ENCODE measurements at regions not wholly inside any gene's neighbourhood (a gene's known extent, or its start where the extent isn't known, plus 50 kb on each side); places are given as distances from the start of the nearest gene placed in this dataset.

DNA sequence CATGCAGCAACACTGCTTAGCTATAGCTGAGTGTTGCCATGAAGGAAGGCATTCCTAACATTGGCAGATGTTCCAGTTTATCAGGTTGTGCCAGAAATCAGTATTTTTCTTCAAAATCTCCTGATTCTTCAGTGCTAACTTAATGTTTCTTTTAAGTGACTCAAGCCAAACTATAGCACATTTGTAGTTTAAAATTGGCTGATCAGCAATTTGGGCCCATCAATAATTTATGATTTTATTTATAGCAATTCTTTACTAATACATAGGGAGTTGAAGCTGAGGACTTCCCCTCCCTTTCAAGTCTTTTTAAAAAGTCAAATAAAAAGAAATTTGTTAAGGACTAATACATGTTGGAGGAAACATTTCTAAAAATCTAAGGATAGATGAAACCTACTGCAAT is 383.8 kb upstream of the KHDRBS2 start:
- no peak for DNase-seq

DNA sequence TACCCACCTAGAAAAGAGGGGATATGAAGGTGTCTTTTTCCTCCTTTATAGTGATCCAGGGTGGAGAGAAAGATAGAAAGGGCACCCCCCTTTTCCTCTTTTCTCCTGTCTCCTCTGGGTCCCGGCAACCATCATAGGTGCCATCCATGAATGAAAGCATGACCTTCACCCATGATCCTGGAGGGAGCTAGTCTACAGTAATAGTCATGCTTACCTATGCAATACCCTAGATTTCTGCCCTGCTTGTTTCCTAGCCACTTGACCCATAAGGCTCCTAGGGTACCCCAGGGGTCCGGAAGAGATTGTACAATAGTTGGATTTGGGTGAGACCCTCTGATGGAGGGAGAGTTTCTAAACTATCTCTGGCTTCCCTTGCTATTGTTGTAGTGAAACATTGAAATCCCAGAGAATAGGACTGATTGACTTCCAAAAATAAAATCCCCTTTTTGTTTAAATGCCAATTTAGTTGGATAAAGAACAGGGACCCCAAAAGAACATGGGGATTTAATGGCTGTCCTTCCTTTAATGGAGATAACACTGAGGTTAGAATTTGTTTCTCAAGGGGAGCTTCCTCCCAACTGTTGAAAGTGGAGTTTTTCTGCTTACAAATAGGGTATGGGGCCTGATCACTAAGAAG is 366.8 kb upstream of the KHDRBS2 start:
- DNase-seq: no peak

DNA sequence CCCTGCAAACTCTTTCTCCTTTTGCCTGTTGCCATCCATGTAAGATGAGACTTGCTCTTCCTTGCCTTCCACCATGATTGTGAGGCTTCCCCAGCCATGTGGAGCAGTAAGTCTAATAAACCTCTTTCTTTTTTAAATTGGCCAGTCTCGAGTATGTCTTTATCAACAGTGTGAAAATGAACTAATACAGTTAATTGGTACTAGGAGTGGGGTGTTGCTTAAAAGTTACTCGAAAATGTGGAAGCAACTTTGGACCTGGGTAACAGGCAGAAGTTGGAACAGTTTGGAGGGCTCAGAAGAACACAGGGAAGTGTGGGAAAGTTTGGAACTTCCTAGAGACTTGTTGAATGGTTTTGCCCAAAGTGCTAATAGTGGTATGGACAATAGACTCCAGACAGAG is 359.2 kb upstream of the KHDRBS2 start:
- no peak for DNase-seq

DNA sequence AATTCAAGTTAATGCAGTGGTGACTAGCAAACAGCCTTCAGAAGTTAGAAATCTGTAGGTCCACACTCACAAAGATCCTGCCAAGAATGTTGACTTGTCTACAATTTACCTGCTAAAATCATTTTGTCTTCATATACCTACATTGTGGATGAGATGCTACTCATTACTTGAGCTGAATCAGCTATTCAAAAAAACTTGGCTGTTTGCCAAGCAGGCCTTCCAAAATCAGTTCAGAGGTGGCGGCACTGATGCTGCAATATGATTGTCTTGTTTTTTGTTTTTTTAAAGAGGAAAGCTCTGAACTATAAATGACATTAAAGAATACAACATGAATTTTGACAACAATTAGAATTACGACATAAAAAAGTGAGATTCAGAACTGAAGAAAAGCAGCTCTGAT is 354.7 kb upstream of the KHDRBS2 start:
- no peak for DNase-seq

DNA sequence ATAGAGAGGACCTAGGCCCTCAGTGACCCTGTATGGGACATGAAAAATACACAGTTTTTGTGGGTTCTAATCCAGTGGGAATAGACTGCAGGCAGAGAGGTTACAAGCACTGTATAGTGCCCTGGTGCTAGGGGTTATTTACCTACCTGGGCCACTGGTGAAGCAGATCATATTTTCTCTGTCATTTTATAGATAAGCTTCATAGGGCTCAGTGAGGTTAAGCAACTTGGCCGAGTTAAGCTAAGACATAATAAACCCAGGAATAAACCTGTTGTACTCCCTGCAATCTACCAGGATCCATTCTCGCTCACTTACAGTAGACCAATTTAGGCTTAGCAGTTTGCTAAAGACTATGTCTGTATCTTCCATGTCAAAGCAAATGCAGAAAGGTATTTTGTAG is 340.6 kb upstream of the KHDRBS2 start:
- DNase-seq: no peak

DNA sequence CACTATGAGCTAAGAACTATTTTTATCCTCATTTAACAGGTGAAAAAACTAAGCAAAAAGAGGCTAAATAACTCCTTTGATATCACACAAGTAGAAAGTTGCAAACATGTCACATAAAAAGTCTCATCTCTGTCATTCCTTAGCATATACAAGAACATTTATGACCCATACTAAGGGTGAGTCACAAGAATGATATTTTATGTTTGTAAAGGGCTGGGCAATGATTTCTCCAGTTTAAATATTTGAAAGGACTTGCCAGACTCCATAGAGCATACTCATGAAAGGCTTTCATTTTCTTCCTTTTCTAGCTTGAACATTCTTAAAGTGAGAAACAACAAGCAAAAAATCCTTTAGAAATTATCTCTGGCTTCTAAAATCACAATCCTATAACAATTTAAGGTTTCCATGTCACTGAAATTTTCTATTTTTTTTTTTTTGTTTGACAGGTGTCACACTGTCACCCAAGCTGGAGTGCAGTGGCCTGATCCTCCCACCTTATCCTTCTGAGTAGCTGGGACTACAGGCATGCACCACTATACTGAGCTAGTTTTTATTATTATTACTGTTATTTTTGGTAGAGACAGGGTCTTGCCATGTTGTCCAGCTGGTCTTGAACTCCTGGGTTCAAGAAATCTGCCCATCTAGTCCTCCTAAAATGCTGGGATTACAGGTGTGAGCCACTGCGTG is 338.0 kb upstream of the KHDRBS2 start:
- DNase-seq: no peak

DNA sequence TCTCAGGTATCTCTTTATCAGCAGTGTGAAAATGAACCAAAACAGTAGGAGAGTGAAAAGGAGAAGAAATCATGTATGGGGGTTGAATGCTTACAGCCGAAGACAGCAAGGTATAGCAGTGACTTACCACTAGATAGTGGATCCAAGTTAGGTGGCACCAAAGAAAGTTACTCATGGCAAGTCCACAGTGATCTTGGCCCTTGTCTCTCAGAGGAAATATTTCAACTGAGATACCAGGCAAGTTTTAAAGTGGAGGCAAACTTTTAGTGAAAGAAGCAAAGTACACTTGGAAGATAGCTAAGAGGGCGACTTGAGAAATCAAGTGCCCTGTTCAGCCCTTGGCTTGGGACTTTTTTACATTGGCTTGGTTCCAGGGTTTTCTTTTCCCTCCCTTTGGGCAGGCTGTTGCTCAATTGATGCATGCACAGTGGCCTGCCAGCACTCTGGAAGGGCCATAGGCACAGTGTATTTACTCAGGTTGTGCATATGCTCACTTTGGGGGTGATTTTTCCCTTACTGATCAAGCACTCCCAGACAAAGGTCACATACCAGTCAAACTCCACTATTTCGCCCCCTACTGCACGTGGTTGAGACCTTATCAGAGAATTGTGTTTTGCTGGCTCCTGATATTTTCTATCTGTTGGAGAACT is 329.5 kb upstream of the KHDRBS2 start:
- no peak for DNase-seq

DNA sequence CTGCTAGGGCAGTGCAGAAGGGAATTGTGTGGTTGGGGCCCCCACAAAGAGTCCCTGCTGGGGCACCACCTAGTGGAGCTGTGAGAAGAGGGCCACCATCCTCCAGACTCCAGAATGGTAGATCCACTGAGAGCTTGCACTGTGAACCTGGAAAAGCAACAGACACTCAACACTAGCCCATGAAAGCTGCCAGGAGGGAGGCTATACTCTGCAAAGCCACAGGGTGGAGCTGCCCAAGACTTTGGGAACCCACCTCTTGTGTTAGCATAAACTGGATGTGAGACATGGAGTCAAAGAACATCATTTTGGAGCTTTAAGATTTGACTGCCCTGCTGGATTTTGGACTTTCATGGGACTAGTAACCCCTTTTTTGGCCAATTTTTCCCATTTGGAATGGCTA is 328.4 kb upstream of the KHDRBS2 start:
- DNase-seq: no peak

DNA sequence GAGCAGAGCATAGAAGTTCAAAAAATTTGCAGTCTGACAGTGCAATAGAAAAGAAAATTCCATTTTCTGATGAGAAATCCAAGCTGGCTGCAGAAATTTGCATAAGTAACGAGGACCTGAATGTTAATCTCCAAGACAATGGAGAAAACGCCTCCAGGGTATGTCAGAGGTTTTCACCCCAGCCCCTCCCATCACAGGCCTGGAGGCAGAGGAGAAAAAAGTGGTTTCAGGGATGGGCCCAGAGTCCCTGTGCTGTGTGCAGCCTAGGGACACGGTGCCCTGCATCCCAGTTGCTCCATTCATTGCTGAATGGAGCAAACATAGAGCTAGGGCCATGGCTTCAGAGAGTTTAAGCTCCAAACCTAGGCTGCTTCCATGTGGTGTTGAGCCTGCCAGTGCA is 327.9 kb upstream of the KHDRBS2 start:
- DNase-seq: no peak

DNA sequence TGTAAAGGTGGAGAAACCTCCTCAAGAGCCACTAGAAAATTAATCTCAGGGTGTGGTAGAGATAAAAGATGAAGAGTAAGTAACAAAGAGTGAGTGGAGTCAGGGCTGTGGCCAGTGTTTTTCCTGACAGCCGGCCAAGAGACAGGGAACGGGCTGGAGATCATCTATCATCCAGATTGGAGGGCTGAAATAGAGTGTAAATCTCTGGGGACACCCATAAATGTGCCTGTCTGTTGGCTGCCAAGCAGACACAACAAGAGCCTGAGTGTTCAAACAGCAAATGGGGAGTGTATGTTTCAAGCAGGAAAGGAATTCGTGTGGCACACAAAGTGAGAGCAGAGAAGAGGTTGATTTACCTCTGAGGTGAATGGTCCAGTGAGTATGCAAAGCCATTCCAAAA is 326.4 kb upstream of the KHDRBS2 start:
- DNase-seq: no peak

DNA sequence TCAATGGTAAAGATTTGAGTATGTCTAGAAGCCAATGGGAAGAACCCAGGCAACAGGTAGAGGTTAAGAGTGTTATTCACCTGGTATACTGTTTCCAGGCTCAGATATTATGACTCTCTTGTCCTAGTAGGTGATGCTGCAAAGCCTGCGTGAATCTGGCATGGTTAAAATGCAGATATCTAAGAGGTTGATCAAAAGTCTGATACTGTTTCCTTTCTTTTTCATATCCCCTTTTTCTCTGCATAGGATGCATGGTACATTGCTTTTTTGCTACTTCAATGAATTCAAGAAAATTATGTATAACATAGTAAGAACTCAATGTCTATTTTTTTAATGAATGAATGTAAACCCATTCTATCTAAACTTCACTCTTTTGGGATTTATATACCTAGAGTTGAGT is 284.3 kb upstream of the KHDRBS2 start:
- DNase-seq: no peak

DNA sequence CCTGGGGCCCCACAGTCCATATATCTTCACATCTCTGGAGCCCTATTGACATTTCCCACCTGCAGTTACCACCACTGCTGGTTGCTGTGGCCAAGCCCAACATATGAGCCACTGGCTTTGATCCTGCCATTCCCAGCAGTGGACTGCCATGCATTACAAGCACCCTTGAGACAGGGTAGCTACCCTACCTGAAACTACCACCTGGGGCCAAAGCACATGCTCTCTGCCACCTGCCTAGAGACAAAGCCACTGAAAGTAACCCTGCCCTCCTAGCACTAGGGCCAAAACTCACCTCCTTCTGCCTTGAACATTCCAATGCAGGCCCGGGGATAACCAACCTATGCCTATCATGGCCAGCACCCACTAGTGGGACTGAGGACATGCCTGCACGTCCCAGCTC is 255.5 kb upstream of the KHDRBS2 start:
- no peak for DNase-seq

DNA sequence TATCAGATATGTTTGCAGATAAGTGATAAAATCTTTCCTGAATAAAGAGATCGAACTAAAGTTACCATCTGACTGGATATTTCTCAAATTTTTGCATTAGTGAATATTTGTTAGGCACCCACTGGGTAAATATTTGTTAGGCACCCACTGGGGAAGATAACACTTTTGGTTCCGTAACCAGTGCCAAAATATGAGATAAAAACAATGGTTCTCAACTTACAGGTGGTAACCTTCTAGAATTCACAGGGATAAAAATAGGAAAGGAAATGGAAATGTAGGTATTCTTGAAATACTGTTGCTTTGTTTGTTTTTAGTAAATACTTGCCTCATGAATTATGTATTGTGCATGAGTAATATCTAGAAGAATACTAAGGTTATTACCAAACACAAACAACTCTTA is 245.0 kb upstream of the KHDRBS2 start:
- no peak for DNase-seq

DNA sequence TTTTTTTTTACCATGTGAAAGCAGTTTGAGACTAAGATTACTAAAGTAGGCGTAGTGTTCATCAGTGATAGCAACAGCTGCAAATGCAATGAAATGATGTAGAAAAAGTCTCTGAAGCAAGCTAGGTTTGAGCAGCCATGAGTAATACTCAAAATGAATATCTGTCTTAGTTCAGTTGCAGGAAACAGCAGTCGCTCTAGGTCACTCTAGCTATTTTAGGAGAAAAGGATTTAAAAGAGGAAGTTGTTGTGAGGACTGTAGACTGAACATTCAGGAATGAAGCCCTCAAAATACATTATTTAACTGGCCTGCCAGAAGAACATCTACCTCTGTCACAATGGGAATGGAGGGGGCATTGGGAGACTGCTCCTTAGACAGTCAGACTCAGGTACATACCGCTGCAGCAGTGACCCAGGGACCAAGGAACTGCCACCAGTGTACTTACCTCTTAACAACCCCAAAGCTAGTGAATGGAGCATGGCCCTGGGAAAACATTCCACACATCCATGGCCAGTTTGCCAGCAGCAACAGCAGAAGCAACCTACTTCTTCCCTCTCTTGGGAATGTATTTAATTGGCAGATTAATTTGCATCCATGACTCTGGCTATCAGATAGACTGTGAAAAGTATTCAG is 243.0 kb upstream of the KHDRBS2 start:
- no peak for DNase-seq

DNA sequence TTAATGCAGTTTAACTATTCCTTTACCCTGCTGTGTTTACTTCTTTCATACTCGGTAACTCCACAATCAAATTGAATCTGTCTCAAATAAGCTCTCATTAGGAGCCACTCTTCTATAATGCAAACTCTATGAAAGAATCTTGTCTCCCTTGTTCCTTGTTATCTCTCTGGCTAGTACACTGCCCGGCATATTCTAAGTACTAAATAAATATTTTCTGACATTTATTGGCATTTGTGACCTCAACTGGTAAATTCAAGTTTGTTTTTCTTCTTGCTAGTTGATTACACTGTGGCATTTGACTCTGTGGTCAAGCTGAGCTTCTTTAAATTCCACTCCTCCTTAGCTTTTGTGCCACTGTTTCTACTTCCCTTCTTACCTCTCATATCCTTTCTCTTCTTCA is 237.6 kb upstream of the KHDRBS2 start:
- DNase-seq: no peak

DNA sequence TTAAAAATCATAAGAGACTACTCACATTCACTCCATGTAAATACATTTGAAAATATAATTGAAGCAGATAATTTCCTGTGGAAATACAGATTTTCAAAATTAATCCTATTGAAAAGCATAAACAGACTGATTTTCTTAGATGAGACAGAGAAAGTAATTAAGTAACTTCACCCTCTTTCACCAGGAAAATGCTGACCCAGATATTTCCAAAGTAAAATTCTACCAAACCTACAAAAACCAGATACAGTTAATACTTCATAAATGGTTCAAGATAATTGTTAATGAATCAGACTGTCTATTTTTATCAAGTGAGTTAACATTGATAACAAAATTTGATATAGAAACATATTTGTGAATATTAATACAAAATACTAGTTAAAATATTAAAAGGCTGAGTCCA is 233.5 kb upstream of the KHDRBS2 start:
- no peak for DNase-seq

DNA sequence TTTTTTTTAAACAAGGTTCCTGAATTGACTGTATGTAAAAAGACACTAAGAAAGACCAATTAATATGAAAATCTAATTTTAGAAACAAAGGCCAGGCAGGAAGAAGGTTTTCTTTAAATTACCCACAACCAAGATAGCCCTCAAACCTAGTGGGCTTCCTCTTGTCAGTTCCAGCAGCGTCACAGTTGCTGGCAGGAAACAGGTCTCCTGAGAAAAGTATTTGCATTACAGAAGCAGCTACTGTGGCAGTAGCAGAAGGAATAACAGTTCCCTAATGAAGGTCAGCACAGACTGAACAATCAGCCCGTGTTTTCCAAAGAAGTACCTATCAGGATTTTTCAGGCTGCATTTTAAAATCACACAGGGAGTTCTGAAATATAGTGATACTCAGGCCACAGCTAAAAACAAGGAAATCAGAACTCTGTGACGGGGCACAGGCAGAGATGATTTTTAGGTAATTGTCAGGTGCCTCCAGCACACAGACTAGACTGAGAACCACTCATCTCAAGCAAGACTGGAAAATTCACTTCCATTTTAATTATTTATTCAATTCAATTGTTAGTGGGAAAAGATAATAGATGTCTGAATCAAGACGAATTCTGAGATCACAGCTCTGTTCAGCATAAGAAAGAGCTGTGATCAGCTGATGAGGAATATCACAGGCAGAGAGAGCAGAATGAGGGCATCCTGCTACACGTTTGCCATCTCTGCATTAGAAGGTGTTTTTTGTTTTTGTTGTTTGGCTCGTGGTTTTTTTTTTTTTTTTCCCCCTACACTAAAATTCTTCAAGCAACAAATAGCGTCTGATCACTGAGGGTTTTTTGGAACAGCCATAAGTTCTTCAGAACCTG is 230.5 kb upstream of the KHDRBS2 start:
- DNase-seq: no peak

DNA sequence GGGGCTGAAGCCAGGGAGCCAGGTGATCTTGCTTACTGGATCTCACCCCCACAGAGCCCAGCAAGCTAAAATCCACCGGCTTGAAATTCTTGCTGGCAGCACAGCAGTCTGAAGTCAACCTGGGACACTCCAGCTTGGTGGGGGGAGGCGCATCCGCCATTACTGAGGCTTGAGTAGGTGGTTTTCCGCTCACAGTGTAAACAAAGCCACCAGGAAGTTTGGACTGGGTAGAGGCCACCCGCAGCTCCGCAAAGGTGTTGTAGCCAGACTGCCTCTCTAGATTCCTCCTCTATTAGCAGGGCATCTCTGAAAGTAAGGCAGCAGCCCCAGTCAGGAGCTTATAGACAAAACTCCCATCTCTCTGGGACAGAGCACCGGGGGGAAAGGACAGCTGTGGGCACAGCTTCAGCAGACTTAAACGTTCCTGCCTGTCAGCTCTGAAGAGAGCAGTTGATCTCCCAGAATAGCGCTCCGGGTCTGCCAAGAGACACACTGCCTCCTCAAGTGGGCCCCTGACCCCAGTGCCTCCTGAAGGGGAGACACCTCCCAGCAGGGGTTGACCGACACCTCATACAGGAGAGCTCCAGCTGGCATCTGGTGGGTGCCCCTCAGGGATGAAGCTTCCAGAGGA is 206.3 kb upstream of the KHDRBS2 start:
- DNase-seq: no peak

DNA sequence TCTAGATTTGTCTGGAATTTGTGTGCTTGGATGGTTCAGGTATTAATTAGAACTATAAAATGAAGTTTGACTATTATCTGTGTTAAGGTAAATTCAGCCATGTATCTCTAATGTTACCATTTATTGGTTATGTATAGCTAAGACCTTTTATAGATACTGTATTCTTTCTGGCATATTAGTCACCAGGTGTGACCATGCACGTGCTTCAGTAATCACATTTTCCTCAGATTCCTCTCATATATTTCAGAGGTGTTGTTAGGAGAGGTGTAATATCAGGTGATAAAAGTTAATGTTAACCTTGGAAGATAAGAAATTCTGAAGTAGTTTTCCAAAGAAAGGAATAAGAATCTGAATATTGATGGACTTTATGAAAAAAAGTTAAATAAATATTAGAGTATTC is 194.5 kb upstream of the KHDRBS2 start:
- no peak for DNase-seq

DNA sequence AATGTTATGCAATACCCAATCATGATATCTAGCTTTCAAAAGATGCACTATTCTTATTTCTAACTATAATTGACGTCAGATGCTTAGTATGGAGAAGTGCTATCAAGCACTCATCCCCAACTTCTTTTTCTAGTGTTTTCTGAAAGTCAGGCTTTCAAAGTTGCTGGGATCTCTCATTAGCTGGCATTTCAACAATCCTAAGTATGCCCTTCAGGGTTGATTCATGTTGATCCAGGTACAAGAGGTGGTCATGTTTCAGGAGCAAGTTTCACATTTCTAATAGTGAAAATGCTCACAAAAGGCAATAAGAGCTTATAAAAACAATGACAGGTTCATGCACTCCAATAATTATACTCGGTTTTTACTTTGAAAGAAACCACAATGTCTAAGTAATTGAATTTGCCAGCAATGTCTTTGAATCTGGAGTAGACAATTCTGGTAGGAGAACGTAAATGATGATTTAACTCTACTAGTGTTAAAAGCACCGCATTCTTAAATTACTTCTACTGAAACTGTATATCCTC is 193.7 kb upstream of the KHDRBS2 start:
- no peak for DNase-seq

DNA sequence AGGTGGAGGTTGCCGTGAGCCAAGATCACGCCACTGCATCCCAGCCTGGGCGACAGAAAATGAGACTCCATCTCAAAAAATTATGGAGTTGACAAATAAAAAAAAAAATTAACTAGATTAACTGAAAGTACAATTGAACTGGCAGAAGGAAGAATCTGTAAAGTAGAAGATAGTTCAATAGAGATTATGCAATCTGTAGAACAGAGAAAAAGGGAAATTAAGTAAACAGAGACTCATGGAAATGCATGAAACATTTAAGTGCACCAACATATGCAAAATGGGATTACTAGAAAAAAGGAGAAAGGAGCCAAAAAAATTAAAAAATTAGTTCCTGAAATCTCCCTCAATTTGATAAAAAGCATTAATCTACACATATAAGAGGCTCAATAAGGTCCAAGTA is 188.8 kb upstream of the KHDRBS2 start:
- no peak for DNase-seq

DNA sequence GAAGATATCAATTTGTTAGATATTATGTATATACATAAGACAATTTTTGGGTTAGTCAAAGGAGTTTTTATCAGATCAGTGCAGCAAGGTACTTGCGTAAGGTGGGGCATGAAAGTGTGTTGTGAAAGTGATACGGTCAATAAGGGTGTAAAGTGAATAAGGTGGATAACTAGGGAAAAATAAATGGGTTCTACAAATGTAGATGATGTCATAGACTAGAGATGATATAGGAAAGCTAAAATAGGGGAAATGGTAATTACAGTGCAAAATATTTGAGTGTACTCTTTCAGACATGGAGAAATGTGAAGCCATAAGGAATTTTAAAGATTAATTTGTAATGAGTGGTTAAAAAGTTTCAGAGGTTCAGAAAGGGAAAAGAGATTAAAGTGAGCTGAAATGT is 180.6 kb upstream of the KHDRBS2 start:
- DNase-seq: no peak

DNA sequence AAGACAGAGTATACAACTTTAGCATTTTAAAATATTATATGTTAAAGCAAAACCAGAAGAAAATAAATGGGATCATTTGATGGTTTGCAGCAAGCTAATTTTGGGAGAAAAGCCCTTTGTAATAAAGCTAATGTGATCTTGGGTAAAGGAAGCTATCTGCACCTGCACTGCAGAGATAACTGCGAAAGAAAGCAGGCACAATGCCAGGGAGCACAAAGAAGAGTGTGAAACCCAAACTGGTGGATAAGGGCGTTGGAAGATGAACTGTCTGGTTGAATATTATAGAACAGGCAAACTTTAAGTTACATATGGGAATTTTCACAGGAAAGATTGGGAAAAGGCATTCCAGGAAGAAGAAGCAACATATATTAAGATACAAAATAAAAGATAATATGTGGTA is 179.2 kb upstream of the KHDRBS2 start:
- DNase-seq: no peak

Data from GF-D8 (cell line).